ENCODE measurements at regions not wholly inside any gene's neighbourhood (a gene's known extent, or its start where the extent isn't known, plus 50 kb on each side); places are given as distances from the start of the nearest gene placed in this dataset.

DNA sequence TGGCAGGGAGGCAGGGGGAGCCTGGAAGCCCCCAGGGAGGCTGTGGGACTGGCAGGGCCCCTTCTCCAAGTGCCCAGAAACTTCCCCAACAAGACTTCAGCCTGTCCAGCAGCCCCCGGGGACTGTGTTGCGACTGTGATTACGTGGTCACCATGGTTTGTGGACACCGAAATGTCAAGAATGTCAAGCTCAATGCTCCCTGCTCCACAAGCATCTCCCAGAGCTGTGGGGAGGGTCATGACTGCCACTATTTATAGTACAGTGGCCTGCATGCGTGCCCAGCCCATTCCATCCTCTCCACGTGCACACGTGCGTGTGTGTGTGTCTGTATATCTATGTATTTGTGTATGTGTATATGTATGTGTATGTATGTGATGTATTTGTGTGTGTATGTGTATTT lies 93.8 kb upstream of the MBOAT2 start:
- no peaks in the 10 kb centered on the region for H3K36me3 ChIP-seq (ENCODE audit: insufficient read depth, low read length)
- H3K4me1 Mint-ChIP-seq (ENCODE audit: low read depth), result peaks cover 10% of the 10 kb centered on the region
- H3K27me3 Mint-ChIP-seq, result peaks cover 49% of the 10 kb centered on the region
- intact Hi-C loops (cut with DNase I, micrococcal nuclease), result no loop called here
- no peak for DNase-seq
- H3K4me1 ChIP-seq (ENCODE audit: insufficient read depth, low read length), result peaks cover 4% of the 10 kb centered on the region
- H3K27ac ChIP-seq (ENCODE audit: low read depth in 1 of 2, low read length in 2 of 2), result no peak overlapping the region
- H3K9me3 Mint-ChIP-seq, result no peaks in the 10 kb centered on the region
- H3K4me3 ChIP-seq (ENCODE audit: low read length), result no peak overlapping the region
- ChIA-PET CTCF (no interaction called here), POLR2A (no interaction called here)
- H3K27ac Mint-ChIP-seq, result no peak overlapping the region
- H3K9me3 ChIP-seq (ENCODE audit: control insufficient read depth in 1 of 2, insufficient read depth in 1 of 2, low read length in 2 of 2), result peaks cover 0 to 12% of the 10 kb centered on the region in 2 experiments
- H3K36me3 Mint-ChIP-seq (ENCODE audit: low read depth), result no peaks in the 10 kb centered on the region
- no peak overlapping the region for H3K4me3 Mint-ChIP-seq
- no peak for ATAC-seq (ENCODE audit: poor library complexity)
- TF ChIP-seq, protein P1, sequence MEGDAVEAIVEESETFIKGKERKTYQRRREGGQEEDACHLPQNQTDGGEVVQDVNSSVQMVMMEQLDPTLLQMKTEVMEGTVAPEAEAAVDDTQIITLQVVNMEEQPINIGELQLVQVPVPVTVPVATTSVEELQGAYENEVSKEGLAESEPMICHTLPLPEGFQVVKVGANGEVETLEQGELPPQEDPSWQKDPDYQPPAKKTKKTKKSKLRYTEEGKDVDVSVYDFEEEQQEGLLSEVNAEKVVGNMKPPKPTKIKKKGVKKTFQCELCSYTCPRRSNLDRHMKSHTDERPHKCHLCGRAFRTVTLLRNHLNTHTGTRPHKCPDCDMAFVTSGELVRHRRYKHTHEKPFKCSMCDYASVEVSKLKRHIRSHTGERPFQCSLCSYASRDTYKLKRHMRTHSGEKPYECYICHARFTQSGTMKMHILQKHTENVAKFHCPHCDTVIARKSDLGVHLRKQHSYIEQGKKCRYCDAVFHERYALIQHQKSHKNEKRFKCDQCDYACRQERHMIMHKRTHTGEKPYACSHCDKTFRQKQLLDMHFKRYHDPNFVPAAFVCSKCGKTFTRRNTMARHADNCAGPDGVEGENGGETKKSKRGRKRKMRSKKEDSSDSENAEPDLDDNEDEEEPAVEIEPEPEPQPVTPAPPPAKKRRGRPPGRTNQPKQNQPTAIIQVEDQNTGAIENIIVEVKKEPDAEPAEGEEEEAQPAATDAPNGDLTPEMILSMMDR (IDR thresholded peaks at IDR 0.05), result no peak
- peaks cover 7 to 9% of the 10 kb centered on the region in 2 experiments for H3K27me3 ChIP-seq (ENCODE audit: control insufficient read depth in 1 of 2, insufficient read depth in 2 of 2, low read length in 2 of 2)

DNA sequence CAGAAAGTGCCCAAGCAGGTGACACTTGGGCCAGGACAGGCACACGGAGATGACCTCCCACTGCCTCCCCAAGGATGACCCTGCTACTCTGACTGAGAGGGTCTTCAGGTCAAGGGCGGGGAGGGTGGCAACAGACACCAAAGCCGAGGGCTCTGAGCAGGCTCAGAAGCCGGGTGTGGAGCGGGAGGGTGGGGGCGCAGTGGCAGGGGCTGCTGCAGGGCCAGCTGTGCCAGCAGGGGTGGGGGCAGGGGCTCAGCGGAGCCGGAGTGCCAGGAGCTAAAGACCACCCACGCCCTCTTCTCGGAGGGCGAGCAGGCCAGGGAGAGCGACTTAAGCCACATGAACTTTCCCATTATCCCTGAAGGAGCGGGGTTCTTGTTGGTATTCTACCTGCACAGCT lies 93.3 kb upstream of the MBOAT2 start:
- ATAC-seq (ENCODE audit: poor library complexity), result no peak
- Histone ChIP-seq H3K9me3 (ENCODE audit: control insufficient read depth in 1 of 2, insufficient read depth in 1 of 2, low read length in 2 of 2) (peaks cover 0 to 12% of the 10 kb centered on the region in 2 experiments), H3K27me3 (ENCODE audit: control insufficient read depth in 1 of 2, insufficient read depth in 2 of 2, low read length in 2 of 2) (peaks cover 7 to 9% of the 10 kb centered on the region in 2 experiments), H3K36me3 (ENCODE audit: insufficient read depth, low read length) (no peaks in the 10 kb centered on the region), H3K4me1 (ENCODE audit: insufficient read depth, low read length) (peaks cover 4% of the 10 kb centered on the region), H3K27ac (ENCODE audit: low read depth in 1 of 2, low read length in 2 of 2) (no peak overlapping the region), H3K4me3 (ENCODE audit: low read length) (no peak overlapping the region)
- TF ChIP-seq, protein P1 (IDR thresholded peaks at IDR 0.05), result no peak
- intact Hi-C loops (cut with DNase I, micrococcal nuclease), result no loop called here
- no peak for DNase-seq
- no peaks in the 10 kb centered on the region for H3K9me3 Mint-ChIP-seq
- ChIA-PET CTCF (no interaction called here), POLR2A (no interaction called here)
- H3K36me3 Mint-ChIP-seq (ENCODE audit: low read depth), result no peaks in the 10 kb centered on the region
- H3K4me1 Mint-ChIP-seq (ENCODE audit: low read depth), result peaks cover 10% of the 10 kb centered on the region
- no peak overlapping the region for H3K4me3 Mint-ChIP-seq
- H3K27ac Mint-ChIP-seq, result no peak overlapping the region
- peaks cover 53% of the 10 kb centered on the region for H3K27me3 Mint-ChIP-seq

DNA sequence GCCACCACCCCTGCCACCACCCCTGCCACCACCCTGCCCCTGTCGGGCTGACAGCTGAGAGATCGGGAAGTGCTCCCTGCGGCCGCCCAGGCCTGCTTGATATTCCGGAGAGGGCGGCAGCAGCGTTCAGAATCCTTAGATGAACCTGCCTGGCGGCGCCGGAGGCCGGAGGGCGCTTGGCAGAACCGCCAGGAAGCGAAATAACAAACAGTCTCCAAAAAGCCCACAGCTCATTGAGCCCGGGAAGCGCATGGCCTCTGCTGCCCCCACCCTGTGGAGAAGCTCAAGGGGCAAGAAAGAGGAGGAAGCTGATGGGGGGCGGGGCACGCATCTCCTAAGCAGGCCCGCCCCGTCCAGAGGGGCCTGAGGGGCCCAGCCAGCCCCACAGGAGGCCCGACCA lies 92.2 kb upstream of the MBOAT2 start:
- Mint-ChIP-seq H3K4me3 (no peak overlapping the region), H3K27me3 (peaks cover 53% of the 10 kb centered on the region), H3K36me3 (ENCODE audit: low read depth) (no peaks in the 10 kb centered on the region), H3K4me1 (ENCODE audit: low read depth) (peaks cover 10% of the 10 kb centered on the region), H3K27ac (no peak overlapping the region), H3K9me3 (no peaks in the 10 kb centered on the region)
- peaks cover 4% of the 10 kb centered on the region for H3K4me1 ChIP-seq (ENCODE audit: insufficient read depth, low read length)
- ChIA-PET POLR2A (no interaction called here), CTCF (no interaction called here)
- H3K27ac ChIP-seq (ENCODE audit: low read depth in 1 of 2, low read length in 2 of 2), result no peak overlapping the region
- H3K27me3 ChIP-seq (ENCODE audit: control insufficient read depth in 1 of 2, insufficient read depth in 2 of 2, low read length in 2 of 2), result peaks cover 7 to 9% of the 10 kb centered on the region in 2 experiments
- intact Hi-C loops (cut with DNase I, micrococcal nuclease), result no loop called here
- ATAC-seq (ENCODE audit: poor library complexity) (no peak), DNase-seq (no peak)
- TF ChIP-seq, protein P1 (IDR thresholded peaks at IDR 0.05), result no peak
- H3K9me3 ChIP-seq (ENCODE audit: control insufficient read depth in 1 of 2, insufficient read depth in 1 of 2, low read length in 2 of 2), result peaks cover 0 to 12% of the 10 kb centered on the region in 2 experiments
- no peaks in the 10 kb centered on the region for H3K36me3 ChIP-seq (ENCODE audit: insufficient read depth, low read length)
- H3K4me3 ChIP-seq (ENCODE audit: low read length), result no peak overlapping the region

Measured in CD4-positive, alpha-beta T cell (primary cell).